ENCODE measurements at regions not wholly inside any gene's neighbourhood (a gene's known extent, or its start where the extent isn't known, plus 50 kb on each side); places are given as distances from the start of the nearest gene placed in this dataset.

- Histone ChIP-seq H3K27me3 (ENCODE audit: control insufficient read depth in 1 of 2, insufficient read depth in 2 of 2, low read length in 2 of 2) (no peaks in the 10 kb centered on the region), H3K27ac (ENCODE audit: low read depth in 1 of 2, low read length in 2 of 2) (no peak overlapping the region), H3K4me1 (ENCODE audit: insufficient read depth, low read length) (no peaks in the 10 kb centered on the region), H3K4me3 (ENCODE audit: low read length) (no peak overlapping the region), H3K36me3 (ENCODE audit: insufficient read depth, low read length) (no peaks in the 10 kb centered on the region), H3K9me3 (ENCODE audit: control insufficient read depth in 1 of 2, insufficient read depth in 1 of 2, low read length in 2 of 2) (peaks cover 0 to 7% of the 10 kb centered on the region in 2 experiments)
- intact Hi-C loops (cut with DNase I, micrococcal nuclease), result no loop called here
- no peak for TF ChIP-seq CTCF (IDR thresholded peaks at IDR 0.05)
- Mint-ChIP-seq H3K9me3 (peaks cover 10% of the 10 kb centered on the region), H3K36me3 (ENCODE audit: low read depth) (no peaks in the 10 kb centered on the region), H3K4me3 (no peak overlapping the region), H3K27me3 (no peaks in the 10 kb centered on the region), H3K27ac (no peak overlapping the region), H3K4me1 (ENCODE audit: low read depth) (no peaks in the 10 kb centered on the region)
- no peak for ATAC-seq (ENCODE audit: poor library complexity)
- ChIA-PET POLR2A (no interaction called here), CTCF (no interaction called here)
- no peak for DNase-seq
Observed at GRCh38 chr4:92066485-92066884, 237.3 kb upstream of the GRID2 start.

GRCh38 chr4:92071587-92071986 is 232.2 kb upstream of the GRID2 start:
- H3K9me3 ChIP-seq (ENCODE audit: control insufficient read depth in 1 of 2, insufficient read depth in 1 of 2, low read length in 2 of 2), result peaks cover 4 to 12% of the 10 kb centered on the region in 2 experiments
- no peaks in the 10 kb centered on the region for H3K4me1 ChIP-seq (ENCODE audit: insufficient read depth, low read length)
- H3K4me3 ChIP-seq (ENCODE audit: low read length), result no peak overlapping the region
- no peak overlapping the region for H3K4me3 Mint-ChIP-seq
- intact Hi-C loops (cut with DNase I, micrococcal nuclease), result no loop called here
- ChIA-PET CTCF (no interaction called here), POLR2A (no interaction called here)
- DNase-seq, result no peak
- no peaks in the 10 kb centered on the region for H3K4me1 Mint-ChIP-seq (ENCODE audit: low read depth)
- peaks cover 15% of the 10 kb centered on the region for H3K9me3 Mint-ChIP-seq
- no peak for TF ChIP-seq CTCF (IDR thresholded peaks at IDR 0.05)
- ATAC-seq (ENCODE audit: poor library complexity), result no peak
- no peaks in the 10 kb centered on the region for H3K27me3 Mint-ChIP-seq
- H3K27ac Mint-ChIP-seq, result no peak overlapping the region
- no peak overlapping the region for H3K27ac ChIP-seq (ENCODE audit: low read depth in 1 of 2, low read length in 2 of 2)
- no peaks in the 10 kb centered on the region for H3K36me3 Mint-ChIP-seq (ENCODE audit: low read depth)
- no peaks in the 10 kb centered on the region for H3K36me3 ChIP-seq (ENCODE audit: insufficient read depth, low read length)
- no peaks in the 10 kb centered on the region for H3K27me3 ChIP-seq (ENCODE audit: control insufficient read depth in 1 of 2, insufficient read depth in 2 of 2, low read length in 2 of 2)

- H3K27ac Mint-ChIP-seq, result no peak overlapping the region
- CTCF ChIA-PET, result no interaction called here
- Histone ChIP-seq H3K36me3 (ENCODE audit: insufficient read depth, low read length) (no peaks in the 10 kb centered on the region), H3K27me3 (ENCODE audit: control insufficient read depth in 1 of 2, insufficient read depth in 2 of 2, low read length in 2 of 2) (no peaks in the 10 kb centered on the region), H3K9me3 (ENCODE audit: control insufficient read depth in 1 of 2, insufficient read depth in 1 of 2, low read length in 2 of 2) (peaks cover 4 to 24% of the 10 kb centered on the region in 2 experiments), H3K4me3 (ENCODE audit: low read length) (no peak overlapping the region), H3K27ac (ENCODE audit: low read depth in 1 of 2, low read length in 2 of 2) (no peak overlapping the region), H3K4me1 (ENCODE audit: insufficient read depth, low read length) (no peaks in the 10 kb centered on the region)
- intact Hi-C loops (cut with DNase I, micrococcal nuclease), result no loop called here
- H3K9me3 Mint-ChIP-seq, result peaks cover 7% of the 10 kb centered on the region
- ATAC-seq (ENCODE audit: poor library complexity) (no peak), DNase-seq (no peak)
- POLR2A ChIA-PET, result no interaction called here
- H3K4me3 Mint-ChIP-seq, result no peak overlapping the region
- no peaks in the 10 kb centered on the region for H3K27me3 Mint-ChIP-seq
- no peaks in the 10 kb centered on the region for H3K36me3 Mint-ChIP-seq (ENCODE audit: low read depth)
- no peak for TF ChIP-seq CTCF (IDR thresholded peaks at IDR 0.05)
- H3K4me1 Mint-ChIP-seq (ENCODE audit: low read depth), result no peaks in the 10 kb centered on the region
Observed at GRCh38 chr4:92074839-92075238, 228.9 kb upstream of the GRID2 start.

Data from CD4-positive, alpha-beta T cell (primary cell).